ENCODE measurements at regions not wholly inside any gene's neighbourhood (a gene's known extent, or its start where the extent isn't known, plus 50 kb on each side); places are given as distances from the start of the nearest gene placed in this dataset.
"Not testable (repeated sequence)": the region's sequence is repeated elsewhere in the genome, so short reads cannot be mapped to it uniquely, and the experiment has no call there.

DNA sequence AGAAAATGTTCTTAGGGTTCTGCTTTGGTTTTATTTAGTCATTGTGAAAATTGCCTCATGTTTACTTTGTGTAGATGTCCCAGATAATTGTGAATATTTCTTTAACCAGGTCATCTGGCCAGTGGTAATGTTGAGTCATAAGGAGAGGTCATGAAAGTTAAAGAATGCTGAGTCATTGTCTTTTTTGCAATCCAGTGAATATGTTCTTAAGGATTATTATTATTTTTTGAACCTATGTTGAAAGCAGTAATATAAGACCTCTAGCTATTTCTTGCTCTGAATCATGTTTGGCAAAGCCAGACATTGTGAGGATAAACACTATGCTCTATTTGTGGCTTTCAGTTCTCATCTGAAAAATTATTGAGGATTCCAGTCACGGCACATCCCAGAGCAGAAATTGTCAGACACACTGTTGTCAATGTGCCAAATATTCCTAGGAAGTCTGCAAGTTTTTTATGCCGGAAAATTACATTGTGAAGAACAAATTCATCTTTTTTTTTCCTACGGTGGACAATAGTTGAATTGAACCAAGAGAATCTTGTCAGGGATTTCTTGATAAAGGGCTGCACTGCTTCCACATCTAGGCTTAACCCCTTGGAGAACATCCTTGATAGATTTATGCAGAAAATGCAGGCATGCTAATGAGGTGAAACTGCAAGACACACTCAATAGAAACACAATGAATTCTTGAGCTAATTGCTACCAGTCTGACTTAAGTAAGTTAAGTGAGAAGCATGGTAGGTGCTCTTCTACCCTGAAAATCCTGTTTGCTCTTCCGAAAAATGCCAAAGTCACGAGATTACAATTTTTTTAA is 369.6 kb downstream of the ATP23 start:
- peak; percentile 51 for DNase-seq (ENCODE audit: low spot score)

DNA sequence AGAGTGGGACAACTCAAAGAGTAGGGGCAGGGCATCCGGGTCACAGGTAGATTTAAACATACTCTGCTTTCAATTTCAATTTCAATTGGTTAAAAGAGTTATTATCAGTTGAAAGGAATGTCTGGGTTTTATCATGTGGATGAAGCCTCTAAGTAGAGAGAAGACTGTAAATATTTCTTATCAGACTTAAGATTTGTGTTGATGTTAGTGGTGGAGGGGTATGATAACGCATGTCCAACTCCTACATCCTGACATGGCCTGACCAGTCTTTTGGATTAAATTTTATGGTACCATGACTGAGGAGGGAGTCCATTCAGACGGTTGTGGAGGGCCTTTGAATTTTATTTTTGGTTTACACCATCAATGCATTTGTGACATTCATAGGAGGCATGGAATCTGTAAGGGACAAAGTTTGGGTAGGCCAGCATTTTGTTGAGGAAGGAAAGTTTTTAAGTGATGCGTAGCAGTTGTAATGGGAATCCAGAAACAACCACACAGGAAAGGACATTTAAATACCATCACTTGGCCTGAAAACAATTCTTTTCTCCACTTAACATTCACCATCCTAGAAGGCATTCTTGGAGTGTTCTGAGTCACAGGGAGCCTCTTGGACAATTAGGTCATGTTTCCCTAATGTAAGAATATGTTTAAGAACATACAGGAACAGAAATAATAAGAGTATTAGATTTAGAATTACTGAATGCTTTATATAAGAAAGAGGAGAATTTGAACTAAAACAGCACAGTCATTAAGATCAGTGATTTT is 371.9 kb downstream of the ATP23 start:
- DNase-seq (ENCODE audit: low spot score): peak; percentile 40

DNA sequence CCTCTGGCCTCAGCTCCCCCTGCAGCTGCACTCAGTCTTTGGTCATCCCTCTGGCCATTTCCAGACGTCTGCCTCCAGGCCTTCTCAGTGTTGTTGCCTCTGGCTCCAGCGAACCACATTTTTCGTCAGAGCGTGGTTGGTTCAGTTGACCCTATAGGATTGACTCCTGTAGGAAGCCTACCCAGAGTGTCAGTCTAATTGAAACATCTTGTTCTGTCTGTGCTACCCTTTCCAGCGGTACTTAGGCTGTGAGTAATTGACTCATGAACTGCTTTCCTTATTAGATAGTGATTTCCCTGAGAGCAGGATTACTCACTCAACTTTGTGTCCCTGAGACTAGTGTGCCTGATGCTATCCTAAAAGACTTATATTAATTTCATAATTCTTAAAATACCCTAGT is 373.2 kb downstream of the ATP23 start:
- DNase-seq (ENCODE audit: low spot score): peak; percentile 8

DNA sequence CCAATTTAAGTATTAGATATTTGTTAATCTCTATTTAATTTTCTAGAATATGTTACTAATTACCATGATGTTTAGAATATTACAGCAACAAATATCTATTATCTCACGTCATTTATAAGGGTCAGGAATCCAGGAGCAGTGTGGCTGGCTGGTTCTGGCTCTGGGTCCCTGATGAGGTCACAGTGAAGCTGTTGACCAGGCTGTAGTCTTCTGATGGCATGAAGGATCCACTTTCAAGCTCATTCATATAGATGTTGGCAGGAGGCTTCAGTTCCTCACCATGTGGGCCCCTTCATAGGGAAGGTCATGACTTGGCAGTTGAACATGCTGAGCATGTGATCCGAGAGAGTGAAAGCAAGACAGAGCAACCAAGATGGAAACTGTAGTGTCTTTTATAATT is 375.6 kb downstream of the ATP23 start:
- DNase-seq (ENCODE audit: low spot score): no peak

DNA sequence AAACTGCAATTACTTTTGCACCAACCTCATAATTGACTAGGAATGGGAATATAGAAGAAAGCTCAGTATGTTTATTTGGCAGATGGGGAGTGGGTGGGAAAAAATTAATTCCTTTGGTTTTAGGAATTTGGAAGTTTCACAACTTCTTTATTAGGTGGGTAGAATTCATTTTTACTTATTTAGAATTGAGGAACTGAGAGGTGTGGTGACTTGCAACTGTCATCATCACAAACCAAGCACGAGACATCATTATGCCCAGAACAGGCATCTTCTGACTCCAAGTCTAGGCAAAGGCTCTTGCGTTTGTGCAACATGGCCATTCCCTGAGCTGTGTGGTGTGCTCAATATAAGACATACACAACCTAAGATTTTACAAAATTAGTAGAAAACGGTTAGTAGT is 380.0 kb downstream of the ATP23 start:
- DNase-seq (ENCODE audit: low spot score): no peak

DNA sequence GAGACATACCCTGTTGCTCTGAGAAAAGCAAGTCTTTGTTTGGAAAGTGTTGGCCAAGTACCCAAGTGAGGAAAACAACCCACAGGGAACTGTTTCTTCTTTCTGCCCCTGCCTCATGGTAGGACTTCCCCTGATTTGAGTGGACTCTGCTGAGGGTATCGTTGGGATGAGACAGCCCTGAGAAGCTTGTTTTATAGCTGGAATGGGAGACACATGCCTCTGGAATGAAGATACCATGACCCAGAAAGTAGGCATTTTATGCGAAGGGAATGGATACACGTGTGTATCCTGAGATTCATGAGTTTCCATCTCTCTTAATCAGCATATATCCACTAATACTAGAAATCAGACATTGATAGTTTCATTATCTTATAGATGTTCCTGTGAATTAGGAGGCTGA is 382.3 kb downstream of the ATP23 start:
- DNase-seq (ENCODE audit: low spot score): no peak

DNA sequence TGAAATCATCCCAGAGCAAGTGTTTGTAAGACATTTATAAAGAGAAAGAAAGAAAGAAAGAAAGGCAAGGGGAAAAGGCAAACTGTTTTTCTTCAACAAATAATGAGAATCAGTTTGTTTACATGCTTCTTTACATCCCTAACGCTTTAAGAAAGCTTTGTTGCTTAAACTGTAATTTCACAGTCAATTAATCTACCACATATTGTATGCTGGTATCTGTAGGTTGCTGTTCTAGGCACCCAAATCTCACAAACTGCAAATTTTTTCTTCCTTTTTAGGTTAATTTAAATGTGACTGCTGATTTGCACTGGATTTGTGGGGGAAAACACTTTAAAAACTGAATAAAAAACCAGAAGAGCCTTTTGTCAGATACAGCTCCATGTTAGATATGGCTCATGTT is 384.2 kb downstream of the ATP23 start:
- DNase-seq (ENCODE audit: low spot score): no peak

DNA sequence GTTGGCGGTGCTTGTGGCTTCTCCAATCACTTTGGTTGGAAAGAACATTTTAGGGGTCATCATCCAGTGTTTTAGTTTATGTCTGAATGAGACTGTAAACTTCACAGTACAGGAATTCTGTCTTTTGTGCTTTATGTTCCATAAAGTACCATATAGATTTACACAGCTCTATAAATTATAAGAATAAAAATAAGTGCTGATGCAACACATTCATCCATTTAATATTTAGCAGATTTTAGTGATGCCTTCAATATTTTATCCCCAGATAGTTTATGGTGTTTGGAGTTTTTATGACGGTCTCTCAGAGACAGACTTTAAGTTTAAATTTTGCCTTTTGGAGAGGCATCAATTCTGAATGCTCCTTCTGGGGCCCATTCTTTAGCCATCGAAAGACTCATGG is 385.2 kb downstream of the ATP23 start:
- no peak for DNase-seq (ENCODE audit: low spot score)

DNA sequence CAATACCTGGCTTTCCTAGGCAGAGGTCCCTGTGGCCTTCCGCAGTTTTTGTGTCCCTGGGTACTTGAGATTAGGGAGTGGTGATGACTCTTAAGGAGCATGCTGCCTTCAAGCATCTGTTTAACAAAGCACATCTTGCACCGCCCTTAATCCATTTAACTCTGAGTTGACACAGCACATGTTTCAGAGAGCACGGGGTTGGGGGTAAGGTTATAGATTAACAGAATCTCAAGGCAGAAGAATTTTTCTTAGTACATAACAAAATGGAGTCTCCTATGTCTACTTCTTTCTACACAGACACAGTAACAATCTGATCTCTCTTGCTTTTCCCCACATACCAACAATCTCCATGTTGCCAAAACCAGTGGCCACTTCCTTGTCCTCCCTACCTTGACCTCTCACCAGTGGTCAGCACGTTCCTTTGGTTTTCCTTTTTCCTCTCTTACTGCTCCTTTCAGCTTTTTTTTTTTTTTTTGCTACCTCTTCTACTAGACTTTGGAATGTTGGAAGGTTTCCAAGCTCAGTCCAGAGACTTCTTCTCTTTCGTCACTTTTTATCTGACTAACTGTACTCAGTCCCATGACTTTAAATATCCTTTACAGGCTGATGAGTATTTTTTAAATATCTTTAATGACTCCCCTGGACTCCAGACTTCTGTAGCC is 395.3 kb downstream of the ATP23 start:
- DNase-seq (ENCODE audit: low spot score): peak; percentile 20

DNA sequence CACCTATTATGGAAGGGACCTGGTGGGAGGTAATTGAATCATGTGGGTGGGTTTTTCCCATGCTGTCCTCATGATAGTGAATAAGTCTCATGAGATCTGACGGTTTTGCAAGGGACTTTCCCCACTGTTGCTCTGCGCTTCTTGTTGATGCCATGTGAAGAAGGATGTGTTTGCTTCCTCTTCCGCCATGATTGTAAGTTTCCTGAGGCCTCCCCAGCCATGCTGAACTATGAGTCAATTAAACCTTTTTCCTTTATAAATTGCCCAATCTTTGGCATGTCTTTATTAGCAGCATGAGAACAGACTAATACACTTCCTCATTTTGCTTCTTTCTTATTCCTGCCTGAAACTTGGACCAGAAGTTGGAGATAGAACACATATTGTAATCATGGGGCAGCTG is 396.2 kb downstream of the ATP23 start:
- not testable (repeated sequence) for DNase-seq (ENCODE audit: low spot score)

DNA sequence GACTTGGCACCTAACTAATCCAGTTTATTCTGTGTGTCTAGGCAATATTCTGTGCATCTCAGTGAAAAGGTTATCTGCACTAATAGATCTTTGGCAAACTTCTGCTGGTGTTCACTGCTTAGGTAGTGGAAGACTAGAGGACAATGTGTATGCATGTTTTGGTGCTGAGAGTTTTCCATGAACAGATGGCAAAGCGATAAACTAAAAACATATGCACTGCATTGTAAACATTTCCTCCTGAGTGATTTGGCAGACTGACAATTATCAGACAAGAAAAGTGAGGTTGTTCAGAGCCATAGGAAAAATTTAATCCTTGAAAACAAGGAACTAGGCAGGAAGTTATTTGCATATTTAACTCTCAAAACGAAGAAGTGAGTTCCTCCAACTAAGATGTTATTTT is 400.4 kb downstream of the ATP23 start:
- no peak for DNase-seq (ENCODE audit: low spot score)

DNA sequence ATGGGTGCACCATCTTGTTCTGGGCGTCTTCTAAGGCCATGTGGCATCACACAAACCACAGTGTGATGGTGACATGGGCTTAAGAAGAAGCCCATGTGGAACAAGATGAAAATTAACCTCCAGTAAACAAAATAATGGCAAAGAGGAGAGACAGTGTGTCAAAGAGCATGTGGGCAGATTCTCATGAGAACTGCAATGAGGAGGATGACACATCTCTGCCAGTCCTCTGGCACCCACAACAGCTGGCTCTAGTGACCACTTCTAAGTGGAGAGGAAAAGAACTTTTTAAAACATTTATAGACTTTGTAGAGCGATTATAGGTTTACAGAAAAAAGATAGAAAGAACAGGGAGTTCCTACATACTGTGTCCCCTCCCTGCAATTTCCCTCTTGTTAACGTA is 401.4 kb downstream of the ATP23 start:
- no peak for DNase-seq (ENCODE audit: low spot score)

DNA sequence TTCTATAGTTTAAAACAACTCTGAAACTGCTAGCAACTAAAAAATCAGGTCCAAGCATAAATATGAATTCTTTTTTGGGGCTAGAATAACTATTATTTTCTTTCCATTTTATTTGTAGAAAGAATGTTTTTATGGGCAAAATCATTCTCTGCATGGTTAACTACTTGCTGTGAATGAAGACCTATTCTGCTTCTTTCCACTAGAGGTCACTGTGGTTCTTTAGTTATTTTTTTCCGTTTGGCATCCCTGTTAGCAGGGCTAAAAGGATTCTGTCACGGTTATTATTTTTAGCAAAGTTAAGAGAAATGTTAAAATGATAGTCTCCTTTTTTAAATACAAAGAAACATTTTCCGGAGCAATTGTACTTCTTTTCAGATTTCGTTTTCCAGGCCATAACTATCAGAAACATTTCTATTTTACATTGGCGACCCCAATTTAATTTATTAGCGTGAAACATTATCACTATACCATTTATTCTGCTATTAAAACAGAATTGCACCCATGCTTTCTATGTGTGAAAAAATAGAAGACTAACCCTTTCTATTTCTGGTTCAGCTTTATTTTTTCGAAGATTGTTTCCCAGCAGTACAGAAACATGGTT is 404.8 kb downstream of the ATP23 start:
- peak; percentile 26 for DNase-seq (ENCODE audit: low spot score)

DNA sequence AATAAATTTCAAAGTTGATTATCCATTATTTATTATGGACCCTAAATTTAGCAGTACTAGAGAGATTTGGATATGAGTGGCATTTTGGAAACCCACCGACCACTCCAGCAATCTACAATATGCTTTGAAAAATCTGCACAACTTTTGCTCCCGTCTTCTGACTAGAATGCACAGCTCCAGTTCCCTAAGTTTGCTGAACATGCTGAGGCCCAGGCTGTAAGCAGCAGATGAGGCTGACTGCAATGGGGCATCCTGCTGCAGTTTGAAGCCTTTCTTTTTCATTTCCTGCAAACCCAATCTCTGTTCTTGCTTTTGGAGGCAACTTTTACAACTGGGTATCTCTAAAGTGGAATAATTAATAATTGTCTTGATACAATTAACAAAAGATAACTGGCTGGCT is 405.8 kb downstream of the ATP23 start:
- no peak for DNase-seq (ENCODE audit: low spot score)

DNA sequence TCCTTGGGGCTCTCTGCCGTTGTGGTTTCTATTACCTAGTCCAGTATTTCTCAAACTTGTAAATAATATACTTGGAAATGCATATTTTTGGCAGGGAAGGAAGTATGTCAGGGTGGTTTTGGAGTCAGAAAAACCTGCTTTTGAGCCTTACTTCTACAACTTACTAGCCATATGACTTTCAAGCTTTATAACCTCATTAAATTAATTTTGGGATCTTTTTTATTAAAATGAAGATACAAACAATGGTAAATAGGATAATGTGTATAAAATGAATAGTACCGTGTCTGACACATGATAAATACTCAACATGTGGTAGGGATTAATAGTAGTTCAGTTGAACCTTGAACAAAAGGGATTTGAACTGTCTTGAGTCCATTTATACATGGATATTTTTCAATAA is 406.3 kb downstream of the ATP23 start:
- DNase-seq (ENCODE audit: low spot score): no peak

DNA sequence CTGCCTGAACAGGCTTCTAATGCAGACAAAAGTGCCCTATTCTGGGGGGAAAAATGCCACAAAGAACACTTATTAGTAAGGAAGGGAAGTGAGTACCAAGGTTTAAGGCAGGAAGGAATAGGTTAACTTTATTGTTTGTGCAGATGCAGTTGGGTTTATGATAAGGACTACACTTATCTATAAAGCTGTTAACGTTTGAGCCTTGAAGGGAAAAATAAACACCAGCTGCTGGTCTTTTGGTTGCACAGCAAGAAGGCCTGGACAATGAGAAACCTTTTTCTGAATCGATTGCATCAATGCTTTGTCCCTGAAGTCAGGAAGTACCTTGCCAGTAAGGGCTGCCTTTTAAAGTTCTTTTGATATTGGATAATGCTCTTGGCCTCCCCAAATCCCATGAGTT is 407.8 kb downstream of the ATP23 start:
- DNase-seq (ENCODE audit: low spot score): no peak

DNA sequence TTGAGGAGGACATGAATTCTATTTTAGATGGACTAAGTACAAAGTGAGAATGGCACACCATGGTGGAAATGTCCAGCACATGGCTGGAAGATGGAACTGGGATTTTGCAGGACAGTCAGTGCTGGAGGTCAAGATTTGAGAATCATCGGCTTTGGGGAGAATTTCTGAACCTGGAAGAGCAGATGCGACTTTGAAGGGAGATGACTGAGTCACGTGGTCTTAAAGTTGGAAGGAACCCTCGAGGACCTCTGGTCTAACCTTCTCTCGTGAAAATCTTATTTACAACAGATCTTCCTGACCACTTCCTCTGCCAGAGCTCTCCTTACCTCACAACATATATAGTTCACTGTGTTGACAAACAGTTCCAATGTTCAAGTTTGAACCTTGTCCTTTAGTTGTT is 415.4 kb downstream of the ATP23 start:
- DNase-seq (ENCODE audit: low spot score): no peak

DNA sequence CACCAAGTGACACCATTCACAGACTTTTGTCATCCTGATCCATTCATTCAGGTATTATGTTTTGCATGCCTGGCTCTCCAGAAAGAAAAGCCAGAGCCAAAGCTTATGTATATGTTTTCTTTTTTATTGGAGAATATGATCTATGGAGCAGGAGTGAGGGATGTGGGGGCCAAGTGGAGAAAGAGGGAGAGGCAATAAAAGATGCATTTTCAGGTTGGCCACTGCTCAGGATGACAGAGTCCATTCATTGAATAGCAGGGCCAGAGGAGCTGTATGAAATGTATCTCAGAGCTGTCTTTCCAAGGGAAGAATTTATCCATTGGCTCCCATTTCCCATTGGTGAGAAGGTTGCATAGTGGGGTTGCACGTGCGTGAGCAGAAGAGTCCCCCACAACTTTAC is 416.1 kb downstream of the ATP23 start:
- DNase-seq (ENCODE audit: low spot score): no peak

DNA sequence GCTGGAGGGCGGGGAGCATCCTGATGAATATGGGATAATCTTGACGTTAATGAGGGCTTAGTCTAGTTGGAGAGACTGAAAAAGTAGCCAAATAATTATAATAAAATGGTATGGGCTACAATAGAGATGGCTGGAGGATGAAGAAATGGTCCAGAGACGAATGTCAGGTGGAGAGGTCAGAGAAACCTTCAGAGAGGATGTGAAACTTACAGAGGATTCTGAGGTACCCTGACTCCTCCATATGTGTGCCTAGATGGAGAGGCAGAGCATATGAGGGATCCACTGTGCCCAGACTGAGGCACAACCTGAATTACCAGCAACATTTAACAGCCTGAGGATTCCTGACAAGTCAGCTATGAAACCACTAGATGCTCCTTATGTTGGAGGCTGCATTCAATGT is 417.0 kb downstream of the ATP23 start:
- no peak for DNase-seq (ENCODE audit: low spot score)

DNA sequence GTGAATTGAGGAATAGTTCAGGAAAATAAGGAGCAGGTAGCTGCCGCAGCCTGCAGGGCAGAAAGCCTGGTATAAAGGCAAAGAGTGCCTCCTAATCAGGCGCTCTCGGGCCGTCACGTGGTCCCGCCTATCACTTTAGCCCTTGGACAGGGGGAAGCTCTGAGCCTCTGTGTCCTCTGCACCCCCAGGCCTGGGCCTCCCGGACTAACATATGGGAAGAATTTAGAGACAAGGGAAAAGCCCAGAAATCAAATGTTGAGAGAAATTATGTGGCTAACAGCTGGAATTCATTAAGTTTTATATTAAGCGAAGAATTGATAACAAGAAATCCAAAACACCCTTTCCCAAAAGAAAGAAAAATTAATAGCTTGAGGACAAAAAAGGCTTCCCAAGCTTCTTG is 417.7 kb downstream of the ATP23 start:
- no peak for DNase-seq (ENCODE audit: low spot score)

DNA sequence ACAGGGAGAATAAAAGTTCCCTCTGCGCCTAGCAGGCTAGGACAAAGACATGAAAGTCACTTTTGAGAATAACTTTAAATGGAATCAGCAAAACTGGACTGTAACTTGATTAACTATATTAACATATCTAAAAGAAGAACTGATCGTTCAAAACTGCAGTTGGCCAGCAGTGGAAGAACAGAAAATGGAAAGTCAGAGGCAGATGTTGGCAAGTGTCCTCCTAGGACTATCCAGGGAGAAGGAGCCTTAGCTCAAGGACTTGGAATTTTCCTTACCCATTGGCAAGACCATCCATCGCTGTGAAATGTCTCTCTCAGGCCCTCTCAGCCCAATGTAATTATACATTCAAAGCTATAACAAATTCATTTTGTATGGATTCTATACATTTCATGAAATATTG is 419.7 kb downstream of the ATP23 start:
- DNase-seq (ENCODE audit: low spot score): no peak

DNA sequence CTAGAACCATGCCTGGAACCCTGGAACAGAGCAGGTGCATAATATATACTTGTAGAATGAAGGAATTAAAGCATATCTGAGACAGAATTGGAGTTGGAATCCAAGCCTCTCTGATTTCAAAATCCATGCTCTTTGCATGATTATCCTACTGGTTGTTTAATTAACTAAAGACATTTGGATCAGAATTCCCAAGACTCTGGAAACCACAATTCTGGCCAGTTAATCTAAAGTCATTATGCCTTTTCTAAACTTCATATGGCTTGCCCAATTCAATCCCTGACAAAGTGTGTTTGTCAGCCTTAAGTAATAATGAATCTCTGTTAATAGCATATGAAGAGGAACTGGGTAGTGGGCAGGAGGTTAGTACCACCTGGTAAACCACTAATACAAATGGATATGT is 422.6 kb downstream of the ATP23 start:
- DNase-seq (ENCODE audit: low spot score): no peak
